KOPT-K1 (cell line): ENCODE measurements at regions not wholly inside any gene's neighbourhood (a gene's known extent, or its start where the extent isn't known, plus 50 kb on each side); places are given as distances from the start of the nearest gene placed in this dataset.

Experiments
- H3K27ac ChIP-seq: fragments of 200-600 bp; sonication (generic); 2 replicates; pipeline ENCODE4 v1.5.1; 2016; ENCODE audit warnings: antibody characterized with exemption, mild to moderate bottlenecking, low read depth, low read length; ENCODE audit not compliant: poor library complexity, severe bottlenecking
- H3K36me3 ChIP-seq: fragments of 200-600 bp; sonication (generic); 2 replicates; pipeline ENCODE4 v1.5.1; 2017; ENCODE audit warnings: antibody characterized with exemption, mild to moderate bottlenecking, low read length, moderate library complexity; ENCODE audit not compliant: insufficient read depth
- H3K9me3 ChIP-seq: fragments of 200-600 bp; sonication (generic); 2 replicates; pipeline ENCODE4 v1.5.1; 2017; ENCODE audit warnings: antibody characterized with exemption, low read length, mild to moderate bottlenecking; ENCODE audit not compliant: insufficient read depth, poor library complexity, severe bottlenecking

DNA sequence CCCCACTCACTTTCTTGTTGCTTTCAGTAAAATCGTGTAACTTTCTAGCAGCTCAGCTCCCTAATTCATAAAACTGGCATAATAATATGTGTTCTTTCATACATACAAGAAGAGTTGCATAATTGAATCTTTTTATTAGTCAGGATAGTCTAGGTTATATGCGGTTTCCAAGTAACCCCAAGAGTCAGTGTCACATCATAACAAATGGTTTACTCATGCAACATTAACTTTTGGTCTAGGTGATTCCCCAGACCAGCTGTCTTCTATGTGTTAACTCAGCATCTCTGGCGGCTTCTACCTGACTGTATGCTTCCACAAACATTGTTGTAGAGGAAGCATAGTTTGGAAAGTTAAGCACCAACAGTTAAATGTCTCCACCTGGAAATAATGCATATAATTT lies 1000.4 kb downstream of the CDH11 start:
- Histone ChIP-seq H3K27ac (no peak overlapping the region), H3K9me3 (no peaks in the 10 kb centered on the region), H3K36me3 (no peaks in the 10 kb centered on the region)

DNA sequence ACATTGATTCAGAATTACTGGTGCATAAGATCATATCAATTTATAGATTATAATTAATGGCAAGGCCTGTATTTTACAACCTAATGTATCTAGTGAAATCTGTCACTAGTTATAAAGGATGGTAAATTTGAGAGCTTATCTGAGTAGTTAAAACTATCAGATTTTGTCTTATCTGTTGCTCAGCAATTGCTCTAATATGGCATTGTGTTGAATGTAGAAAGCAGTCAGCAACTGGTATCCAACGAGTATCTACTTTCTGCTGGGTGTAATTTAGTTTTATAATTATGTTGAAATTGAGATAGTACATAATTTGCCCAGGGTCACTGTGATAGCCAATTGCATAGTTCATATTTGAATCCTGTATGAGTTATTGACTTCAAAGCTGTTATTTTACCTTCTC lies 1005.7 kb downstream of the CDH11 start:
- Histone ChIP-seq H3K36me3 (no peaks in the 10 kb centered on the region), H3K9me3 (no peaks in the 10 kb centered on the region), H3K27ac (no peak overlapping the region)

DNA sequence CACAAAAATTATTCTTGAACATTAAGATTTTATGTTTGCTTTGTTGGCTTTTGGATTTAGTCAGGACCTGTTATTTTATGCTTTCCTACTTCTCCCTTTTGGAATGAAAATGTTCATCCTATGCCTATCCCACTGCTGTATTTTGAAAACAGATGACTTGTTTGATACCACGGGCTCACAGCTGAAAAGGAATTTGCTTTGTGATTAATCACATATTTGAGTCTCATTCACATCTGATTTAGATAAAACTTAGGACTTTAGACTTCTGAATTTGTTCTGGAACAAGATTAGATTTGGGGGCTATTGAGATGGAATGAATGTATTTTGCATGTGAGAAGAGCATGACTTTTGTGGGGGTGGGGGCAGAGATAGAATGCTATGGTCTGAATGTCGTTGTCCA lies 1012.6 kb downstream of the CDH11 start:
- Histone ChIP-seq H3K9me3 (no peaks in the 10 kb centered on the region), H3K36me3 (no peaks in the 10 kb centered on the region), H3K27ac (no peak overlapping the region)

DNA sequence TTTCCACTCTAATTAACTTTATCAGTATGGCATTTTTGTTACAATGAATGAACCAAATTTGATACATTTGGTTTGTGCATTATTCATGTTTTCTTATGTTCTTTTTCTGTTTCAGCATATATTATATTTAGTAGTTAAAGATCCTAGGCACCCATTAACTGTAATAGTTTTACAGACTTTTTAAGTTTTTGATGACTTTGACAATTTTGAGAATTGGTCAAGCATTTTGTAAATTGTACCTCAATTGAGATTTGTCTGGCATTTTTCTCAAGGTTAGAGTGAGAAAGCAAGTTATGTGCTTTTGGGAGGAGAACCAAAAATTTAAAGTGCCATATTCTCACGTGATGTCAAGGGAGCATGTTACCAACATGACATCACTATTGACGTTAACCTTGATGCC lies 1019.2 kb downstream of the CDH11 start:
- H3K9me3 ChIP-seq: no peaks in the 10 kb centered on the region
- no peak overlapping the region for H3K27ac ChIP-seq
- H3K36me3 ChIP-seq: no peaks in the 10 kb centered on the region

DNA sequence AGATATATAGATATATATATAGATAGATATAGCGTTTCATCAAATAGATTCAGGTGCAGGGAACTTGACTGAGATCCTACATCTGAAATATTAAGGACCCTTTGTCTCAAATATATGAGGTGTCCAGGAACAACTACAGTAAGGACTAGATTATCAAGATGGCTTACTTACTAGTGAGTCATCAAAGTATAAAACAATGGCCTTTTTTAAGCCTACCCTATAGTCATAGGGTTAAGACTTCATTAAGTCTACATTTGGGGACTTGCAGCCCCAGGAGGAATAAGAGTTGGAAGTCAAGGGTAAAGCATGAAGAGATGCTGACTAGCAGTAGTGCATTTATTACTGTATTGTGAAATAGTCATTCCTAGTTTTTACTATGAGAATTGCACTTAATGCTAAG lies 1023.4 kb downstream of the CDH11 start:
- H3K36me3 ChIP-seq: no peaks in the 10 kb centered on the region
- no peak overlapping the region for H3K27ac ChIP-seq
- no peaks in the 10 kb centered on the region for H3K9me3 ChIP-seq

DNA sequence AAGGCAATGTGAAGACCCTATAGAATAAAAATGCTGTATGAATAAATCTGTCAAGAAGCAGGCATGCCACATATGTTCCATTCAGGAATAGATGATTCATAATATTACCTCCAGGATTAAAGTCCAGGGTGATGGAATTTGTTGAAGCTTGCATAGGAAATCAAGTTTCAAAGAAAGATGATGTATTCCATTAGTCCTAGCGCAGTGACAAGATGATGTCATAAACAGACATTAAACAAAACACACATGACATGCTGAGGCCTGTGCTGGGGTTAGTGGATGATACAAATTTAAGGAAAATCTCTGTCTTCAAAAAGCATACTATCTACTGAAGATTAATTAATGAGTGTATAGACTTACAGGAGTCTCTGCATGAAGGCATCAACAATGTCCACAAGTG lies 1025.2 kb downstream of the CDH11 start:
- Histone ChIP-seq H3K36me3 (no peaks in the 10 kb centered on the region), H3K27ac (no peak overlapping the region), H3K9me3 (no peaks in the 10 kb centered on the region)

DNA sequence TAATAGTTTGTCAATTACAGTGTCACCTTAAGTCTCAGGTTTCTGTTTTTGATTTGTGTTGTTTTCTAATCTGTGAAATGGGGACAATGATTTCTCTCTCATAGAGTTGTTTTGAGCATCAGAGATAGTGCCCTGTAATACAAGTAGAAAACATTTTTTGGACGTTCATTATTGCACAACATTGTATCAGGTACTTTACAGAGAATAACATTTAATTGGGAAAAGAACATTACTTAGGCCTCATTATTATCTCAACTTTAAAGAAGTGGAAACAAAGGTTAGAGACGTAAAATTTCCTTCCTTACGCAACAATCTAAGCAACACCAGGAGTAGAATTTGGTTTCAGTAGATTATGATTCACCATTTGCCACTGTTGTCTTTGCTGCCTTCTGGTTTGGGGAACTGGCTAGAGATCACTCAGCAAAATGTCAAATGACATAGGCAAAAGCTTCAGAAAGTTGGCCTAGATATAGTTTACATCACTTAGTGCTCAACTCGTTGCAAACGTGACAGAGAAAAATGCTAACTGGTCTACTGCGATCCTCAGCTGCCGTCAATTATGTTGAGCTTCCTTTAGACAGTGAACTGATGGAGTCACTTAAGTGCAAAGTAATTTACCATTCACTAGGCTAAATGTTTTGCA lies 1026.8 kb downstream of the CDH11 start:
- H3K36me3 ChIP-seq: no peaks in the 10 kb centered on the region
- H3K9me3 ChIP-seq: no peaks in the 10 kb centered on the region
- no peak overlapping the region for H3K27ac ChIP-seq

DNA sequence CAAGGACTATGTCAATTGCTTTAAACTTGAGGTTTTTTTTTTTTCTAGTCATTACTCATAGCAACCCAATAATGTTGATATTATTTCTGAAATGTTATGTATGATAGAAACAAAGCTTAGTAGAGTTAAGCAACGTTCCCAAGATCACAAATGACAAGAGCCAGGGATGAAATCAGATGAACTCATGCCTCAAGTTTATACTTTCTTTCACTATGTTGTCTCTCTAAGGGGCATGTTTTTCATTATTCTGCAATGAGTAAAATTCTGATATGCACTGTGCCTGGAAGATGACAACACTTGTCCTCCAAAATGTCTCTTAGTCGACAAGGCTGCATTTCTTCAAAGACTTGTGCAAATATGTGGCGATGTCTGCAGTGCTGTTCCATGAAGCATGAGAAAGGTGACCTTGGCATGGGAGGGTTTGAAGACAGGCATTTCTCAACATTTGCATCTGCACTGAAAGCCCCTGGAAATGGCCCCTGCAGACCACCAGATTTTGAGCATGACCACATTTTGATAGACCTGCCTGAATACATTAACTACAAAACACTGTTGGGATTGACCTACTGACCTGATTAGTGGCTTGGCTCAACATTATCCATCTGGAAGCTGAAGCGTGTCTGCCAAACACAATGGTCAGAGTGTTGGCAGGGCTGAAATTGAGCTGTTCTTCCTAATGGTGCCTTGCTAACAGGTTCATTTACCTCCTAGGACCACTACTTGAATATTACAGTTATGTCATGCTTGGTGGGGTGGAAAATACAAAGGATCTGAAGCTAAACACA lies 1027.5 kb downstream of the CDH11 start:
- Histone ChIP-seq H3K27ac (no peak overlapping the region), H3K36me3 (no peaks in the 10 kb centered on the region), H3K9me3 (no peaks in the 10 kb centered on the region)

DNA sequence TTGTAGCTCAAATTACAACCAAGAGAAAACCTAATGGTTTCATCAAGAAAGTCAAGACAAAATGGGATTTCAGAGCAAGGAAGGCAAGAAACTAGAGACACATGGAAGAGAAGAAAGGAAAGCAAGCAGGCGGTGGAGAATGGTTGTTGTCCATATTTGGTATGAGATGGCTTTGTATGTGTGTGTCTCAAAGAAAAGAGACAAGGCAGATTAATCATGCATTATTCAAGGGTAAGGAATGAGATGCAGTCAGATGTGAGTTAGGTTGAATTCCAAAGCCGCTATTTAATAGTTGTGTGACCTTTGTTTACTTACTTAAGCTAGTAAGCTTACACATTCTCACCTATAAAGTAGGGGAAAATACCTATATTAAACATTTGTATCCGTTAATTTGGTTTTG lies 1029.6 kb downstream of the CDH11 start:
- Histone ChIP-seq H3K9me3 (no peaks in the 10 kb centered on the region), H3K27ac (no peak overlapping the region), H3K36me3 (no peaks in the 10 kb centered on the region)

DNA sequence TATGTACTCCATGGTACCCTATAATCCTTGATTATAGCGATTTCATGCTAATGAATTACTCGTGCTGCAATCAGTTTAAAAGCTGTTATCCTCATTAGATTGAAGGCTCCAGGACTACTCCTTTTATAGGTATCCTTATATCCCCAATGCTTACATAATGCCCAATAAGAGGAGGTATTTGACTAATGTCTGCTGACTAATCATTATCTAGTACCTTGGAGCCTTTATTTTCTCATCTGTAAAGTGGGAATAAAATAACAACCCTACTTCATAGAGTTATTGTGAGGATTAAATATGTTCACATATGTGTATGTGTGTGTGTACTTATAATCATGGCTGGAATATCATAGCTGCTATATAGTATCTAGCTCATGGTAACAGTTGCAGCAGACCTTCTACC lies 1031.5 kb downstream of the CDH11 start:
- no peaks in the 10 kb centered on the region for H3K9me3 ChIP-seq
- no peaks in the 10 kb centered on the region for H3K36me3 ChIP-seq
- no peak overlapping the region for H3K27ac ChIP-seq

DNA sequence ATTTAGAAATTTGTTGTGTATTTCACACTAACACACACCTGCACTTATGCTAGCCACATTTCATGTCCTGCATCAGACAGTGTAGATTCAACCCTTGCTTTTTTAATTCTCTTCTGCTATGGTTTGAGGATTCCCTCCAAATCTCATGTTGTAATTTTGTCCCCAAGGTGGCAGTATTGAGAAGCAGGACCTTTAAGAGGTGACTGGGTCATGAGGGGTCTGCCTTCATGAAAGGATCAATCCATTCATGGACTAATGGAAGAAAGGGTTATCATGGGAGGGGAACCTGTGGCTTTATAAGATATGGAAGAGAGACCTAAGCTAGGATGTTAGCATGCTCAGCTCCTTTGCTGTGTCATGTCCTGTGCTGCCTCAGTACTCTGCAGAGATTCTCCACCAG lies 1032.2 kb downstream of the CDH11 start:
- Histone ChIP-seq H3K27ac (no peak overlapping the region), H3K36me3 (no peaks in the 10 kb centered on the region), H3K9me3 (no peaks in the 10 kb centered on the region)

DNA sequence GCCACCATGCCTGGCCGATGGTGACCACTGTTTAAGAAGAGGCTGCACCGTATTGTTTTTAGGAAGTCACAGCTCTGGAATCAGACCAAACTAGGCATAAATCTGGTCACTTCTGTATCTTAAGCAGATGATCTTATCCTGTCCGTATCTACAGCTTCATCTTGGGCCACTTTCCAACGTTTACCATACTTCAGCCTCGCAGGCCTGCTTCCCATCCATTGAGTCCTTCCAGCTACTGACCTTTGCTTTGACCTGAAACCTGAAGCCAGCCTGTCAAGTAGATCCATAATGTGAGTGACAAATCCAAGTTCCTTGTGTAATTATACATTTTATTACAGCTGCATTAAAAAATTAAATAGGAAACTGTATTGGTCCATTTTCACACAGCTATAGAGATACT lies 1033.0 kb downstream of the CDH11 start:
- Histone ChIP-seq H3K27ac (no peak overlapping the region), H3K9me3 (no peaks in the 10 kb centered on the region), H3K36me3 (no peaks in the 10 kb centered on the region)

DNA sequence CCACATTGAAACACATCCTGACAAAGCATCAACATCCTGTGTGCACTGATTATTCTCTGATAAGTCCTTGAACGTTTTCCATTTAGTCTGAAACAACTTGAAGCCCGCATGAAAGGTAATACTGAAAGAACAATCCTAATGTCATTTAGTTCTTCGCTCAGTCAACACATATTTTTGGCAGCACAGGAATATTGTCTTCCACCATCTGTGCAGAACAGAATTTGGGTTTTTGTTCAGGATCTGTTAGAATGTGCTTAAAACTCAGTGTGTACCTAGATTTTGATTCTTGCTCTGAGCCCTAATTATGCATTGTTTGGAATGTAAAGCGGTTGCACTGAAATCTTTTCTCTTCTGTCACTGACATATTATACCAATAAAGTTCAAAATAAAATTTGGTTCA lies 1036.6 kb downstream of the CDH11 start:
- Histone ChIP-seq H3K36me3 (no peaks in the 10 kb centered on the region), H3K9me3 (no peaks in the 10 kb centered on the region), H3K27ac (no peak overlapping the region)

DNA sequence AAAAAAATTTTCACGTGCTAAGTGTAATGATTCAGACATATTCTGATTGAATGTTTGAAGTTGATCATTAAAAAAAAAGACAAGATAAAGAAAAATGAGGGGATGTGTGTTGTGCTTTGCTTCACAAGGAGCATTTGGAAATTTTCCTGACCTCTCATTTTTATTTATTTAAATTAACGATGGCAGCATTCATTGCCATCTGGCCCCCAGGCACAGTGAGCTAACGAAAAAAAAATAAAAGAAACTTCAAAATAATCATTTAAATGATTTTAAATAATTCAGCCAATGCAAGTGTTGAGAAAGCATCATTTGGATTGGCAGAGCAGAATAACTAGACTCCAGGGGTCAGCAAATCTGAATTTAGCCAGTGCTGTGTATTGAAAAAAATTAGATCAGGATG lies 1037.2 kb downstream of the CDH11 start:
- Histone ChIP-seq H3K36me3 (no peaks in the 10 kb centered on the region), H3K9me3 (no peaks in the 10 kb centered on the region), H3K27ac (no peak overlapping the region)

DNA sequence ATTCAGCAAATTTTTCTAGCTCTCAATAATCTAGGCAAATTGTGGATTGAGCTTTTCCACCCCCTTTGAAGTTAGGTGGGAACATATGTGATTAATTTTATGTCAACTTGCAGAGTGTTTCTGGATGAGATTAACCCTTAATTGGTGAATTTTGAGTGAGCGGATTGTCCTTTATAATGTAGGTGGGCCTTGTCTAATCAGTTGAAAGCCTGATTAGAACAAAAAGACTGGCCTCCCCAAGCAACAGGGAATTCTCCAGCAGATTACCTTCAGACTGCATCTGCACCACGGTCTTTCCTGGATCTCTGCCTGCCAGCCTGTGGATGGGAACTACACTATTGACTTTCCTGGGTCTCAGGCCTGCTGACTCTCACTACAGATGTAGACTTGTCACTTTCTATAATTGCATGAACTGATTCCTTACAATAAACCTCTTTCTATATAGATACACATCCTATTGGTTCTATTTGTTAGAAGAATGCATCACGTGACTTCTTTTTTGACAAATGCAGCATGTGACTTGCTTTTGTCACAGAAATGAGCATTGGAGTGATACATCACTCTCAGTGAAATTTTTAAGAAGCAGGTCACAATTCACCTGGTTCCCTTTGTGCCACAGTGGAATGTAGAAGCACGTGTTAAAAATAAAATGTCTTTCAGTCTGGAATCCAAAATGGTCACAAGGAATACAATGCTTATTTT lies 1038.3 kb downstream of the CDH11 start:
- H3K9me3 ChIP-seq: no peaks in the 10 kb centered on the region
- no peaks in the 10 kb centered on the region for H3K36me3 ChIP-seq
- H3K27ac ChIP-seq: no peak overlapping the region

DNA sequence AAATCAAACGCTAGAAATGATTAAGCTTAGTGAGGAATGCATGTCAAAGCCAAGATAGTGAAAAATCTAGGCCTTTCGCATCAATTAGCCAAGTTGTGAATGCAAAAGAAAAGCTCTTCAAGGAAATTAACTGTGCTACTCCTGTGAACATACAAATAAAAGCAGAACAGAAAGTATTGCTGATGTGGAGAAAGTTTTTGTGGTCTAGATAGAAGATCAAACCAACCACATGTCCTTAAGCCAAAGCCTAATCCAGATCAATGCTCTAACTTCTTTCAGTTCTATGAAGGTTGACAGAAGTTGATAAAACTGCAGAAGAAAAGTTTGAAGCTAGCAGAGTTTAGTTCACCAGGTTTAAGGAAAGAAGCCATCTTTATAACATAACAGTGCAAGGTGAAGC lies 1044.6 kb downstream of the CDH11 start:
- H3K27ac ChIP-seq: no peak overlapping the region
- no peaks in the 10 kb centered on the region for H3K36me3 ChIP-seq
- no peaks in the 10 kb centered on the region for H3K9me3 ChIP-seq
